ENCODE measurements at regions not wholly inside any gene's neighbourhood (a gene's known extent, or its start where the extent isn't known, plus 50 kb on each side); places are given as distances from the start of the nearest gene placed in this dataset.

- Histone ChIP-seq H3K4me1 (ENCODE audit: insufficient read depth, low read length) (no peaks in the 10 kb centered on the region), H3K27me3 (ENCODE audit: low read length) (no peaks in the 10 kb centered on the region), H3F3A (ENCODE audit: low read length, unreplicated experiment) (no peaks in the 10 kb centered on the region), H3K36me3 (ENCODE audit: low read depth, low read length) (no peaks in the 10 kb centered on the region), H3K4me2 (ENCODE audit: low read length) (no peak overlapping the region), H2AFZ (ENCODE audit: low read length) (no peak overlapping the region), H3K9ac (ENCODE audit: low read length) (no peak overlapping the region), H3K9me2 (replicated peaks; ENCODE audit: low read length) (no peaks in the 10 kb centered on the region), H4K20me1 (ENCODE audit: low read length) (no peaks in the 10 kb centered on the region), H3K9me3 (ENCODE audit: low read length) (no peaks in the 10 kb centered on the region), H3K79me2 (ENCODE audit: low read length) (no peaks in the 10 kb centered on the region), H3K27ac (ENCODE audit: low read length) (no peak overlapping the region), H3K4me3 (ENCODE audit: low read length) (no peak overlapping the region)
- no peak for TF ChIP-seq EZH2 (IDR thresholded peaks at IDR 0.05; ENCODE audit: low read length, unreplicated experiment)
- intact Hi-C loops (cut with micrococcal nuclease): no loop called here
- BruUV-seq (replicated peaks): no TSS peak
- CTCF ChIA-PET: no interaction called here
- ATAC-seq: no peak
- no peak for DNase-seq
- POLR2A ChIA-PET (ENCODE audit: unreplicated experiment): no interaction called here
Measured at GRCh38 chr2:76202866-76203265, 492.2 kb upstream of the GCFC2 start.

GRCh38 chr2:76197842-76198448 is 487.2 kb upstream of the GCFC2 start:
- ChIA-PET POLR2A (ENCODE audit: unreplicated experiment) (no interaction called here), CTCF (no interaction called here)
- ATAC-seq (peak; percentile 58; the same call in 1 of the 2 replicates), DNase-seq (peak; percentile 83)
- H3K4me2 ChIP-seq (ENCODE audit: low read length): peak overlapping the region; percentile 49
- H3K27ac ChIP-seq (ENCODE audit: low read length): no peak overlapping the region
- peak overlapping the region; percentile 60 for H2AFZ ChIP-seq (ENCODE audit: low read length)
- H3K27me3 ChIP-seq (ENCODE audit: low read length): no peaks in the 10 kb centered on the region
- BruUV-seq (replicated peaks): no TSS peak
- H3K9ac ChIP-seq (ENCODE audit: low read length): no peak overlapping the region
- peak overlapping the region; percentile 35; the same call in 1 of the 2 replicates for H3K4me3 ChIP-seq (ENCODE audit: low read length)
- no peak for TF ChIP-seq EZH2phosphoT487 (IDR thresholded peaks at IDR 0.05; ENCODE audit: borderline replicate concordance, low read length)
- peak; percentile 79 for TF ChIP-seq CTCF (conservative IDR thresholded peaks at IDR 0.05; ENCODE audit: low read depth, low read length)
- H3F3A ChIP-seq (ENCODE audit: low read length, unreplicated experiment): no peaks in the 10 kb centered on the region
- no peaks in the 10 kb centered on the region for H3K79me2 ChIP-seq (ENCODE audit: low read length)
- H3K9me2 ChIP-seq (replicated peaks; ENCODE audit: low read length): no peaks in the 10 kb centered on the region
- no peaks in the 10 kb centered on the region for H3K4me1 ChIP-seq (ENCODE audit: insufficient read depth, low read length)
- no peaks in the 10 kb centered on the region for H3K36me3 ChIP-seq (ENCODE audit: low read depth, low read length)
- intact Hi-C loops (cut with micrococcal nuclease): loop anchor here (5.0 kb wide), 1 partner anchor 411 kb away; no protein-coding TSS in a partner anchor
- no peaks in the 10 kb centered on the region for H4K20me1 ChIP-seq (ENCODE audit: low read length)
- H3K9me3 ChIP-seq (ENCODE audit: low read length): no peaks in the 10 kb centered on the region

- Histone ChIP-seq H3K4me3 (ENCODE audit: low read length) (peak overlapping the region; percentile 35; the same call in 1 of the 2 replicates), H3K4me1 (ENCODE audit: insufficient read depth, low read length) (no peaks in the 10 kb centered on the region), H3K9ac (ENCODE audit: low read length) (no peak overlapping the region), H4K20me1 (ENCODE audit: low read length) (no peaks in the 10 kb centered on the region), H3K79me2 (ENCODE audit: low read length) (no peaks in the 10 kb centered on the region), H3K9me3 (ENCODE audit: low read length) (no peaks in the 10 kb centered on the region), H2AFZ (ENCODE audit: low read length) (peak overlapping the region; percentile 60), H3K27me3 (ENCODE audit: low read length) (no peaks in the 10 kb centered on the region), H3F3A (ENCODE audit: low read length, unreplicated experiment) (no peaks in the 10 kb centered on the region), H3K27ac (ENCODE audit: low read length) (no peak overlapping the region), H3K9me2 (replicated peaks; ENCODE audit: low read length) (no peaks in the 10 kb centered on the region), H3K36me3 (ENCODE audit: low read depth, low read length) (no peaks in the 10 kb centered on the region), H3K4me2 (ENCODE audit: low read length) (peak overlapping the region; percentile 49)
- intact Hi-C loops (cut with micrococcal nuclease): loop anchor here (5.0 kb wide), 1 partner anchor 410 kb away; no protein-coding TSS in a partner anchor
- DNase-seq (no peak), ATAC-seq (no peak)
- ChIA-PET POLR2A (ENCODE audit: unreplicated experiment) (no interaction called here), CTCF (no interaction called here)
- TF ChIP-seq CTCF (conservative IDR thresholded peaks at IDR 0.05; ENCODE audit: low read depth, low read length): no peak
- TF ChIP-seq EZH2 (IDR thresholded peaks at IDR 0.05; ENCODE audit: low read length, unreplicated experiment): no peak
- TF ChIP-seq EZH2phosphoT487 (IDR thresholded peaks at IDR 0.05; ENCODE audit: borderline replicate concordance, low read length): no peak
- BruUV-seq (replicated peaks): no TSS peak
Measured at GRCh38 chr2:76197428-76197827, 486.7 kb upstream of the GCFC2 start.
